ENCODE measurements at regions not wholly inside any gene's neighbourhood (a gene's known extent, or its start where the extent isn't known, plus 50 kb on each side); places are given as distances from the start of the nearest gene placed in this dataset.

DNA sequence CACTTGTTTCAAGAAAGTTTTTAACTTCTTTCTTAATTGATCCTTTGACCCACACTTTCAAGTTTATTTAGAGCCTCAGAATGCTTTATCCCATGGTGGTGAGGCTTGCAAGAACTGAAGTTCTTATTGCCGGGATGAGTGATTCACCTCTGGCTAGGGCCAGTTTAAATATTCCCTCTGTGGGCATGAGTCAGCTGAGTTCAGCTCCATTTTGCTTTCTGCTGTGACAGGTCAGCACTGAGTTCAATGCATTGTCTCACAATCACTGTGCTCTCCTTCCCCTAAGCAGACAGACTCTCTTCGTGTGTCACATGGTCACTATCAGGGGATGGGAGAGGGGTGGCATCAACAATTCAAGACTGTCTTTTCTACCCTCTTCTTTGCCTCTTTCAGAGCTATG lies 514.6 kb upstream of the FBXO33 start:
- DNase-seq, result no peak

DNA sequence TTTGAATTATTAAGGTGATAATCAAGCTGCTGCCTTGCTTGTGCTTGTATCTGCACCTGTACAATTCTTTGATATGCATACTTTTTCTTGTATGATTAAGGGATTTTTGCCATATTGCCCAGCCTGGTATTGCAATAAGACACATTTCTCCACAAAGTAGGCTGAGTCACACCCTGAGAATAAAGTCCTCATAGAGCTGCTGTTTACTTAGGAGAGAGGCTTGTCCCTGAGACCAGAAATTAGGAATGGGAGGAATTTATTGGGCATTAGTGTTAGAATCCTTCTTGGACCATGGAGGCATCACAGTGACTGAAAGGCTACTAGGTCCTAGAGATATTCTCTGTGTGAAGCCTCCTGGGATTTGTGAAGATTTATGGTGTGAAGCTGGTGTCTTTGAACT lies 506.8 kb upstream of the FBXO33 start:
- no peak for DNase-seq

DNA sequence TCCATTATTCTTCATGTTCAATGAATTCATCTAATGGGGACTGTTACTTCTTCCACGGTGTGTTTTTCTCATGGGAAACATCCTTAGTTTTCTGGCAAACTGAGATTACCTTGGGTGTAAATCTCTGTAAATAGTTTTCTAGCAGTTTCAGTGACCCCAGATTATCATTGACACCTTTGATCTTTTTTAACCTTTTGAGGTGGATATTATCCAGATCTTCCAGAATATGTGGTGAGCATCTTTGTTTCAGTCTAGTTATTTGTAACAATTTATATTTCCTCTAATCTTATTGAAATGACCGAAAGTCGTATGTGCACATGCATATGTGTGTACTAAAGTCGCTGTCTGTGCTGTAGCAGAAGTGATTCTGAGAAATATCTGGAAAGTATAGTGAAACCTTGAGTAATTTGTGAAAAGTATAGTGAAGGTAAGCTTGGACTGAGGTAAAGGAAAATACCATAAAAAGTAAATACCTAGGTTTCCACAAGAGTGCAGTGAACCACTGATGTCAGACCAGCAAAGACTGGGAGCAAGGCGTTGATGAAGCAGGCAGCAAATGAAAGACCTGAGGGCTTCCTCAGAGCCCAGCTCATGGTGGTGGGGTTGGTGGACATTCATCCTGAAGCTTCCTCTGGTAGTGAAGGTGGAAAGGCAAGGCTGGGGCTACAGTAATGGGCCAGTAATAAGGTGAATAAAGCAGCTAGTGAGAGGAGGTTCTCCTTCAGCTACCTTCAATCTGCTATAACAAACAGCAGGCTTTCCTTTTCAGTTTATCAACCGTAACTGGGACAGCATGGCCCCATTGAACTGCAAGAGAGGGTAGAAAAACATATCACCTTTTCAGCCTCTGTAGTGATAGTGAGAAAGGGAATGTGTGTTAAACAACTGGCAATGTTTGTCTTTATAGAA lies 480.2 kb upstream of the FBXO33 start:
- DNase-seq, result no peak

DNA sequence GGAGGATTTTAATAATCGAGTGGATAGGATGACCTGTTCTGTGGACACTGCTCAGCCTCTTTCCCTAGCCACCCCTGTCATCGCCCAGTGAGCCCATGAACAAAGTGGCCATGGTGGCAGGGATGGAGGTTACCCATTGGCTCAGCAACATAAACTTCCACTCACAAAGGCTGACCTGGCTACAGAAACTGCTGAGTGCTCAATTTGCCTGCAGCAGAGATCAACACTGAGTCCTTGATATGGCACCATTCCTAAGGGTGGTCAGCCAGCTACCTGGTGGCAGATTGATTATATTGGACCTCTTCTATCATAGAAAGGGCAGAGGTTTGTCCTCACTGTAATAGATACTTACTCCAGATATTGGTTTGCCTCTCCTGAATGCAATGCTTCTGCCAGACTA lies 465.4 kb upstream of the FBXO33 start:
- no peak for DNase-seq

DNA sequence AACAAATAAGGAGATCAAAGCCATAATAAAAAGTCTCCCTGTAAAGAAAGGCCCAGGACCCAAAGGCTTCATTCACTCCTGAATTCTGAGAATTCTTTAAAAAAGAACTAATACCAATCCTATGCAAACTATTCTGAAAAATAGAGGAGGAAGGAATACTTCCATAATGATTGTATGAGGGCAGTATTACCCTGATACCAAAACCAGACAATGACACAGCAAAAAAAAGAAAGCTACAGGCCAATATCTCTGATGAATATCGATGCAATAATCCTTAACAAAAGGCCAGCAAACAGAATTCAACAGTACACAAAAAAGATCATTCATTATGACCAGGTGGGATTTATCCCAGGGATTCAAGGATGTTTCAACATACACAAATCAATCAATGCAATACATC lies 457.8 kb upstream of the FBXO33 start:
- DNase-seq, result no peak

DNA sequence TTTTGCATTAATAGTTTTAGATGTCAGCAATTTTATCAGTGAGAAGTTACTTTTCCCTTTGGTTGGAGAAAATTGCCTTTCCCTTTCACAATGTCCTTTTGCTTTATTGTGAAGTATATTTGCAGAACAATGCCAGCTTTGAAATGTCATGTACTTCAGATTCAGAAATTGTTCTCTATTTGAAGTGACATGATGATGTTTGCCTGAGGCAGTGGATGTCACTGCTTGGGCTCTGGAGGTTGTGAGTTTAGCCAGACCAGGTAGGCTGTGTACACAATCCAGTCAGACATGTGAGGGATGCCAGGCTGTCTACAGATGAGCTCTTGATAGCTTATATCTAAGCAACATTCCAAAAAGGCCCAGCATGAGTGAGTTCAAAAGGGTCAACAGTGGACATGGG lies 451.9 kb upstream of the FBXO33 start:
- no peak for DNase-seq

DNA sequence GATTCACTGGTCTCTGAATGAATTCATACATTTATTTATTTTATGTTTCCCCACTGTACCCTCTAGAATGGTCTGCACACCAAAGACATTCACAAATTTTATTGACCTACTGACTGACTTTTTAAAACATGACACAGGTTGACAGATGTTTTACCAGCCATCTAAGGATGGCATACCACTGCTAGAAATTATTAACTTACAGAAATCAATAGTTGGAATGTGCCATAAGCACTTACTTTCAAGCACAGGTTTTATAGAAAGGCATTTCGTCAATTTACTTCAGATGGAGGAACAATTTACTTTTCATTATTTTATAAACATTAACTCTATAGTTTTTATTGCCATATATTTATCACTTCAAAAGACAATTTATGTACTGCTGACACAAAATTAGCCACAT lies 448.7 kb upstream of the FBXO33 start:
- DNase-seq, result no peak

DNA sequence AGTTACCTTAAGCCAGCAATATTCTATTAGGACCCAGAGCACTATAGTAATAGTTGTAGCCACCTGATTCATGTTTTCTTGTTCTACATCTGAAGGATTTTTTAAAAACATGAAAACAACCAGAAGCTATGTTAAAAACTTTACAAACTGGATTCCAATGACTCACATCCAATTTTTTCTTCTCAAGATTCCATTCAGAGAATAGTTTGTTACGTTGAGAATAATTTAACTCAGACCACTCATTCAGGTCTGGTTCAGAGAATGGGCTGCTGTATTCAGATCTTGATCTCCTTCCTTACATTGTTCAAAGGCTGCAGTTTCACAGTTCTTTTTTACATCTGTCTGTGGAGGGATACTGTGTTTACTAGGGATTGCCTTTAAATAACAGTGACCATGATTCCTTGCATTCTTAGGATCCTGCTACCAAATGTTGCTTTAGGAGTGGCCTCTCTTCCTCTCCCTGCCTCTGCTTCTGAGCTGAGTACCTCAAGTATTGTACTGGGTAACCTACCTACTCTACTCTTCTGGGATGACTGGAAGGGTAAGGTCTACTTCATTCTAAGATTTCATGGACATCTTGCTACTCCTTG lies 448.0 kb upstream of the FBXO33 start:
- DNase-seq, result no peak

DNA sequence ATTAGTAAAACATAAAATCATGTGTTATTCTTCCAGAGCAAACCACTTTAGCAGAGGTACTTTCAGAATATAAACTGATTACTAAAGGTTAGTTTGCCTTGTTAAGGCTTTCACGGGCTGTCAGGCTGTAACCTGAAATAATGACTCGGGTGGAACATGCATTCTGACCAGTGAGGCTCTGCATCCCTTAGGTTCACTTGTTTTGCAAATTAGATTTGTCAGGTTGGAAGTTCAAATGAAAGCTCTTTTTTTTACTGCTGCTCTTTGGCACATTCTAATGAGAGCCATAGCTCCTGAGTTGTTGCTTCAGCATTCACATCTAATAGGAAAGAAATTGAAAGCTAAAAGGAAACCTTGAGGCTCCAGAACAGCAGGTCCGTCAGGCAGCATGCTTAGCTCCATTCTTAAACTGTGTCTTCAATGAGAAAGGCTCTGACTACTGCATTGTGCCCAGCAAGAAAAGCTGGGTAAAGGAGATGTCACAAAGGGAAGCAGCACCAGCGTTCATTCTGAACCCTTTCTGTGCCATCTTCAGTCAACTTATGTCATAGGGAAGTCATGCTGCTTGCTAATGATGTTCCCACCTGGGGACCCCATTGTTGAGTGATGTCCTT lies 445.5 kb upstream of the FBXO33 start:
- DNase-seq, result no peak

DNA sequence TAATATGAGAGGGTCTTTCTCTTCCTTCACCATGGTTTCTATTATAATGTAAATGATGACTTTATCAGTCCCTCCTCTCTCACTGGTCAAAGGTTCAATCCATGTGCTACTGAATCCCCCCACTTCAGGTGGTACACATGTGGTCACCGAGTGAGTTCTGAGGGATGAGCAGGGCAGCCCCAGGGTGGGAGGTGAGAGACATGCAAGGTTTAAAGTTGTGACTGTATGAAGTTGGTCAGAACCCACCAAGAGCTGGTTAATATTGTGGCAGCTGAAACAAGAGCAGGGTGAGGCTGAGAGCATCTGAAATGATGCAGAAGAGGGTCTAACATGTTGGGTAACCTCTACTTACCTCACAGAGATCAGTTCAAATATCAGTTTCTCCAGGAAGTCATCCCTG lies 444.7 kb upstream of the FBXO33 start:
- no peak for DNase-seq

DNA sequence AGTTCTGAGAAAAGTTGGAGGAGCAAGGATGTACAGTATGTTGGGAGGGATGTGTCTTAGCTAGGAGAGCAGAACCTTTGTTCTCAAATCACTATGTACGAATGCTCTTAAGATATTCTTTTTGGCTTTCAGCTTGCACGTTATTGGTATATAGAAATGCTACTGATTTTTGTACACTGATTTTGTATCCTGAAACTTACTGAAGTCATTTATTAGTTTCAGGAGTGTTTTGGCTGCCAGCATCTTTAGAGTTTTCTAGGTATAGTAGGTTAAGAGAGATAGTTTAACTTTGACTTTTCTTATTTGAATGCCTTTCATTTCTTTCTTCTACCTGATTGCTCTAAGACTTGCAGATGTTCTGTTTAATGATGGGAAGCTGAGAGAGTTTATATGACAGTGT lies 442.8 kb upstream of the FBXO33 start:
- DNase-seq, result no peak

DNA sequence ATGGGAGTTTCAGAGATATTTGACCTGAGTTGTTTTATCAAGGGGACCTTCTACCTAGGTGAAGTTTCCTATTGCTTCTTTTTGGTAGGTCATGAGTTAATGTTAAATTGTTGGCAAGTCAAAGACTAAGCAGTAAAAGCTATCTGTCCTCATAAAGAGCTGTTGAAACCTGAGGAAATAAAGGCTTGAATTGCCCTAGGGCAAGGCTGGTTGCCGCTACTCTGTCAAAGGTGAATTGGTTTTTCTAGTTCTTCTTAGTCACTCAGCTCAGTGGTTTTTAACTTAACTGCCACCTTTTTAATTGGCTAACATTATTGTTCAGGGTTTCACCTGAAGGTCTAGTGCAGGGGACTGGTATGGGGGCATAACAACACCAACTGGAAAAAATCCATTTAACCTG lies 441.6 kb upstream of the FBXO33 start:
- DNase-seq, result no peak

DNA sequence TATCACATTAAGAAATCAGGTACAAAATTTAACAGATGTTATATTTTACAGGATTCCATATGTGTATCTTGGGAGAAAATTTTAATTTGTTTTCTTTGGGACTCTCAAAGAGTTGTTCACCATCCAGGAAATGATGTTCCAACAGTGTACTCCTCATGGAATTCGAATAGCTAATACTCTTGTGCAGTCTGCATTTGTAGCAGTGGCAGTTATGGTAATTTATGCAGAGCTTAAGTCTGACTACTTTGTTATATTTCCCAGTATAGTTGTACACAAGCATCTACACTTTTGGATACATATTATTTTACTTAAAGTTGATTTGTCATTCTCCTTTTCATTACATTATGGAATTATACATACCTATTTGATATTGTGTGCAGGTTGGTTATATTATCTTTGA lies 436.7 kb upstream of the FBXO33 start:
- DNase-seq, result no peak

DNA sequence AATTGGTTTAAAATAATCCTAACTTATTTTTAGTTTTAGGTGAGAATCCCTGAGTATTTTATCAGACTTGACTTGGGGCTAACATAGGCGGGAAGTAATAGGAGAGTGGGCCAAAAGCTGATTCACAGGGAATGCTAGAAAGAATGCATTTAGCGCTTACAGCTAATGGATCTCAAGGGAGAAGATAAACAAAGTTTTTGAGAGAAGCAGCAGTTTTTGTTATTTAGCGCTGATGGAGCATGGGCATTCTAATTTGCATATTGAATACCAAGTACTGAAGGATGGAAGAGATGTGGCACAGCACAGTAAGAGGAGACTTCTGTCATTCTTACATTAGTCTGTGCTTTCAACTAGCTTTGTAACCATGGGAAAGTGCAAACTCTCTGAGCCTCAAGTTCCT lies 436.0 kb upstream of the FBXO33 start:
- no peak for DNase-seq

DNA sequence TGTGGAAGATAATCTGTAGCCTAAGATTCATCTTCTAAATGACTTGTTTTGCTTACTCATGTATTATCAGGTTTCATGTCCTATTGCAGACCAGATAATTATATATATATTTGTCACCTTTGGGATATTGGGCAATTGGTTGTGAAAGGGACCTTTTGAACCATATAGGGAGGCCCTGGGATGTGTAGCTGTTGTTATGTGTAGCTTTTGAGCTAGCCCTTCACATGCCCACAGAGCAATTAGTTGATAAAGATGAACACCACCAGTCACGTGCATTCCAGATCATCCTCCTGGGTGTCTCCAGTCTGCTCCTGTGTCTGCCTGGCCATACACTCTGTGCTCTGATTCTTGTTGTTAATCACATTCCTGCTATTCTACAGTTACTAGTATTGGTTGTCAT lies 431.2 kb upstream of the FBXO33 start:
- no peak for DNase-seq

DNA sequence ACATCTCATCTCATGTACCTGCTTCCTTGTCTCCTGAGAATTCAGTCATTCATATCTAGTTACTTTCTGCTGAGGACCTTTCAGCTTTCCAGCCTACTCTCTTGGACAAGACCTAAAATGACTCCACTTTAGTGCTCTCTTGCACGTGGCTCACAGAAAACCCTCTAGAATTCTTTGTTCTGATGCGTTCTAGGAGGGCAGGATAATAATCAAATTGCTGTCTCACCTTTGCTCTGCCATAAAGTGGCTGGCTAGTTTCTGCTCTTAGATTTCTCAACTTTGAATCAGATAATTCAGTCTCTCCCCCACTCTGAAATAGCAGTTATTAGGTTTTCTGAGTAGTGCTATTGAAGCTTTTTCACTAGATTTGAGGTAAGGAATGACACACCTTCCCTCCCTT lies 429.5 kb upstream of the FBXO33 start:
- DNase-seq, result no peak

DNA sequence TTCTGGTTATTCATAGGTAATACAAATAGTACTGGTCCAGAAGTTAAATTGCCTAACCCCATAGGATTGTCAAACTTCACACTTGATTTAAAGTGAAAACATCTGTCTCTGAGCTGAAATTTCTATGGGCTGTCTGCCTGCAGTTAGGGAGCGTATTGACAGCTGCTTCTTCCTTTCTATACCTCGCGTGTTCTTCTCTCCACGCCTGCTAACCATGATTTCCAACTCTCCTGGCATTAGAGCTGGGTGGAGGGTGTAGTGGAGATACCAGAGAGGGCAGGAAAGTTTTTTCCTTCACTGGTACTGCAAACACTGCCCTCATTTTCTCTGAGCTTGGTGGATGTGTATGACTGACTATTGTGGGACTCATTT lies 429.0 kb upstream of the FBXO33 start:
- no peak for DNase-seq

DNA sequence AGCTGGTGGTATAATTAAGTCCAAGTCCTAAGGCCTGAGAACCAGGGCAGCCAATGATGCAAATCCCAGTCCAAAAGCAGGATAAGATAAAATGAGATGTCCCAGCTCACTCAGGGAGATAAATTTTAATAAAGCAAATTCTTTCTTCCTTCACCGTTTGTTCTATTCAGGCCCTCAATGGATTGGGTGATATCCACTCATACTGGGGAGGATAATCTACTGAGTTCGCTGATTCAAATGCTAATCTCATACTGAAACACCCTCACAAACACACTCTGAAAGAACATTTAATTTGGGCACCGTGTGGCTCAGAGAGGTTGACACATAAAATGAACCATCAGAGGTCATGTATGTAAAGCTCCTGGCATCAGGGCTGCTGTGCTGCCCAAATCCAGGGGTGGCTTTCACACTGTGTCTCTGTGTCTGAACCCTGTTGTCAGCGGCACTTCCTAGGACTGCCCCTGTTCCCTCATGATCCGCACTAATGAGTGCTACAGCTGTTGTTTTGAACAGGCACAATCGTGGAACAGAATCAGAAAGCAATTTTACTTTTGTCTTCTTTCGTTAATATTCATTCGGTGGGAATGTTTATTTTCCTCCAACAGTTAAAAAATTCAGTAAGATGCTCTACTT lies 428.5 kb upstream of the FBXO33 start:
- DNase-seq, result no peak

DNA sequence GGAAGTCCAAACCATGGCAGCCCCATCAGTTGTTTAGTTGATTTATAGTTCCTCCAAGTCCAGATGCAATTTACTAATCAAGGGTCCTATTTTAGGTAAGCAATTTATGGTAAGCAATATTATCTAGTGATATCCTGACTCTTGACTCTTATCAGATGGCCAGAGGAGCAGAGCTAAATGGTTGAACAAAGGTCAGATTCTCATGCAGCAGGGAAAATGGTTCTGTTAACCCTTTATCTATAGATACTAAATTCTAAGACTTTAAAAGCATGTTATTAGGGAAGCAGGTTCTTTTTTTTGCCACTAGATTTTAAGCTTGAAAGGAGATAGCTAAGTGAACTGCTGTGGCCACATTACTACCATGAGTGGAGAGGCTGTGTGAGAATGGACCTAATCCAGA lies 427.1 kb upstream of the FBXO33 start:
- no peak for DNase-seq

DNA sequence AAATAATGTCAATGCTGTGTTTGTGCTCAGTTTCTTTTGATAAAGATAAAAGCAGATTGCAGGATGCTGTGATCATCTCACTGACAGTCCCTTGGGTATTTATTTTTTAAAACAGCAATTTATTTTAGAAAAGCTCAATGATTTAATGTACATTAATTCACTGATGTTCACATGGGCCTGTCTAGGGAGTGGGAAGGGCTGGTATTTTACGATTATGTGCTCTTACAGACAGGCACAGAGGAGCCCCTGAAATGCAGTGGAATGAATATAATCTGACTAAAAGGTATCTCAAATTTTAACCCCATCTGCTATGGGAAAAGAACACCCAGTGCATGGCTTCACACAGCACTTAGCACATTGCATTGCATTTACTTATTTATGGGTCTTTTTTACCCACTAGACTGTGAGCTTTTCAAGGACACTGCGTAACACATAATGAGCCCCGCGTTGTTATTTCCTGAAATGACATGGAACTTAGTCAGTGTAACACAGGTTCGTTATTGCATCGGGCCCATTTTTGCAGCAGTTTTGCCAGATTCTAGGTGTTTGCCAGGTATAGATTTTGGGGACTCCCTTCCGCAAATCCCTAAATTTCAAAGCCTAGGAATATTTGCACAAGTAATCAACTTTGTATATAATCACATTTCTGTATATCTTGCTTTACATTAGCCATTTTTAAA lies 425.3 kb upstream of the FBXO33 start:
- DNase-seq, result no peak

DNA sequence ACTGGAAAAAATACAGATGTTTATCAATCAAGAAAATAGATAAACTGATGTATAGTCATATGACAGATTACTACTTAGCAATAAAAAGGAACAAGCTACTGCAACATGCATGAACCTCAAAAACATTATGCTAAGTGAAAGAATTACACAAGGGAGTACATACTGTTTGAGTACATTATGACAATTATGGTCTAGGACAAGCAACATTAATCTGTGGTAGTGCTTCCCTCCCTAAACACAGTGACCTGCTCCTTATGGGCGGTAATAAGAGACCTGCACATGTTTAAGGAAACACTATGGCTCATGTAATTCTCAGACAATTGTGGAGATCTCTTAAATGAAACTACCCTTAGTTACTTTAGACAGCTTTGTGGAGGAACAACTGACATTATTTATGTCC lies 421.2 kb upstream of the FBXO33 start:
- DNase-seq, result no peak

DNA sequence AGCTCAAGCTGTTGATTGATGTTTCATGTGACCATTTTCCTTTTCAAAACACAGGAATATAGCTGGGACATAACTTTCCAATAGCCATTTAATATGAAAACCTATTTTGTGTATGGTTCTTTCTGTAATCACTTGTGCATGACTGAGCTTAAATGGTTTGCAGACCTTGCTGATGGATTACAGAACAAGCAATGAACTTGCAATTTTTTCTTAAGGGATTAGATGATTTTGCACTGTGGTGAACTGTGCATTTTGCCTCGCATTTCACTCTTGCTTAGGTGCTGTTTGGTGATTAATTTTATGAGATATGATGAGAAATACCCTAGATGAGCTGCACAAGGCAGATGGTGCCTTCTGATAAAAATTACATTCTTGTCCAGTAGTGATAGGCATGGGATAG lies 419.0 kb upstream of the FBXO33 start:
- DNase-seq, result no peak

DNA sequence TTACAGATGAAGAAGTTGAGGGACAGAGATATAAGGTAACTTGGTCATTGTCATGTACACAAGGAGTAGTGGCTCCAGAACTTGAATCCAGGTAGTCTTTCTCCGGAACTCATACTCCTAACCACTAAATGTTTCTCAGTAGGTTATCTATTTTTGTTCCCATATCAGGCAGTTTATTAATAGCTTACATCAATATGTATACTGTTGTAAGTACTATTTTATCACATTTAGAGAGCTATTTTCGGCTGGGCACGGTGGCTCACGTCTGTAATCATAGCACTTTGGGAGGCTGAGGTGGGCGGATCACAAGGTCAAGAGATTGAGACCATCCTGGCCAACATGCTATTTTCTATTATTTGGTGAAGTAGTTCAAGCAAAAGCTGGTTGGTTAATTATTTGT lies 415.6 kb upstream of the FBXO33 start:
- no peak for DNase-seq

Measured in SHP77 (cell line).